ENCODE measurements at regions not wholly inside any gene's neighbourhood (a gene's known extent, or its start where the extent isn't known, plus 50 kb on each side); places are given as distances from the start of the nearest gene placed in this dataset.
"Not testable (repeated sequence)": the region's sequence is repeated elsewhere in the genome, so short reads cannot be mapped to it uniquely, and the experiment has no call there.

DNA sequence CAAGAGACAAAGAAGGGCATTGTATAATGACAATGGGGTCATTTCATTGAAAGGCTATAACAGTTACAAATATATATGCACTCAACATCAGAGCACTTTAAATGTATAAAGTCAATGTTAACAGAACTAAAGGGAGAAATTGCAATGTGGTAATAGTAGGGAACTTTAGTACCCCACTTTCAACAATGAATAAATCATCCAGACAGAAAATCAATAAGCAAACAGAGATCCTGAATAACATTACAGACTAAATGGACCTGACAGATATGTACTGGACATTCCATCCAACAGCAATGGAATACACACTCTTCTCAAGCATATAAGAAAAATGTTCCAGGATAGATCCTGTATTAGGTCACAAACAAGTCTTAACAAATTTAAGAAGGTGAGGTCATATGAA lies 90.5 kb upstream of the ALKAL2 start:
- DNase-seq (ENCODE audit: low read depth in 2 of 2): no peak

DNA sequence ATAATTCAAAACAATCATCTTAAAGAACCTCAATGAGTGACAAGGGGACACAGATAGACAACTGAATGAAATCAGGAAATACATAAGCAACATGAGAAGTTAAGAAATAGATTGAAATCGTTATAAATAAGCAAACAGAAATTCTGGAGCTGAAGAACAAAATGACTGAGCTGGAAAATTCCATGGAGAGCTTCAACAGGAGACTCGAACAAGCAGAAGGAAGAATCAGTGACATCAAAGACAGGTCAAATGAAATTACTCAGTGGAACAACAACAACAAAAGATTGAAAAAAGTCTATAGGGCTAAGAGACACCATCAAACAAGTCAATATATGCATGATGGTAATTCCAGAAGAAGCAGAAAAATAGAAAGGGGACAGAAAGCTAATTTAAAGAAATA lies 89.5 kb upstream of the ALKAL2 start:
- no peak for DNase-seq (ENCODE audit: low read depth in 2 of 2)

DNA sequence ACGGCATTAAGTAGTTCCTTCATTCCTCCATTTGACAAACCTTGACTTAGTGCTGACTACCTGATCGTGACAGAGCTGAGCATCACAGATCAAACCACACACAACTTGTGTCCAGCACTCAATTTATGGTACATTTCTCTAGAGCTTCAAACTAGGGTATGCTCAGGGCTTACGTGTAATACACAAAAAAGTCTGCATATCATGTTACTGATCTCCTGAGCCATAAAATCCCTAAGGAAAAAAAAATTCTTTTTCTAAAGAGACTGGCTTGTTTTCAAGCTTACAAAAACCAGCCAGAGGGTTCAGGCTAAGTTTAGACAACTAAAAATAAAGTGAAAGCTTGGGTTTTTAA lies 88.0 kb upstream of the ALKAL2 start:
- no peak for DNase-seq (ENCODE audit: low read depth in 2 of 2)

DNA sequence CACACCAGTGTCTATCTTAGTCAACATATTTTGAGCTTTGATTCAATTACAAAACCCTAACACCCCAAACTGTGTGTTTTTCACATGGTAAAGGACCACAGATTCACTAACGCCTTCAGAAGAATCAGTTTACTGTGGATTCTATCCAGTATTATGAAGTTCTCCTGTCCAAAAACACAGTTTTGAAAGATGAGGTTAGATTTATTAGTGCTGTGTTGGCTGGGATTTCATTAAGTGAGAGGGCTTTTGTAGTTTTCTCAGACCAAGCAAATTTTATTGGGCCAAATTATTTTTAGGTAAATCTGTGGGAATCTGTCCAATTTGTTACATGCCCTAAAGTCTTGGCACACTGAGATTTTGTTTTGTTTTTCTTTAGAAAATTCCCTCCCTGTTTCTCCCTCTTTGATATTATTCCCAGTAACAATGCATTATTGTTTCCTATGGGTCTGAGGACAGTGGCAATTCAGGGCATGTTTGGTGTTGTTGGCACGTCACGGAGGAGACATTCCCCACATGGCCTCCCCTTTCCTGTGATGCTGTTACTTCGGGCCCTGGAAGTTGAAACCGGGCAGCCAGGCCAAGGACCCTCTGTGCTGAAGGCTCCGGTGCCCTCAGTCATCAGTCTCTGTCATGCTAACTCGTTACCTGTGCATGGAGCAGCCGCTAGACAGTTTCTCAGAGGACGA lies 87.5 kb upstream of the ALKAL2 start:
- DNase-seq (ENCODE audit: low read depth in 2 of 2): no peak

DNA sequence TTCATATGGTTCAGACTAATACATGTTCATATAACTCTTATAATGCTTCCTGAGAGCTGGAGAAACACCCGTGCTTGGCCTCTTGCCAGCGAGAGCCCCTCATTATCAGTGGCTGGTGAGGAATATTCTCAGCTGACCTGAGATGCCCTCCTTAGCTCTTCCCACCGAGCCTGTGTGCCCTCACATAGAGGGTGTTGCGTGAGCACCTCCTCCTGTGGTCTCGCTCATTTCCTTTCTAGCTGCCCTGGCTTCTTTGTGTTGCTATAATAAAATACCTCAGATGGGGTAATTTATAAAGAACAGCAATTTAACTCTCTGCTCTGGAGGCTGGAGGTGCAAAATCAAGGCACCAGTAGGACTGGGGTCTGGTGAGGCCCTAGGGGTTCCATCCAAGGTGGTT lies 80.5 kb upstream of the ALKAL2 start:
- DNase-seq (ENCODE audit: low read depth in 2 of 2): no peak

DNA sequence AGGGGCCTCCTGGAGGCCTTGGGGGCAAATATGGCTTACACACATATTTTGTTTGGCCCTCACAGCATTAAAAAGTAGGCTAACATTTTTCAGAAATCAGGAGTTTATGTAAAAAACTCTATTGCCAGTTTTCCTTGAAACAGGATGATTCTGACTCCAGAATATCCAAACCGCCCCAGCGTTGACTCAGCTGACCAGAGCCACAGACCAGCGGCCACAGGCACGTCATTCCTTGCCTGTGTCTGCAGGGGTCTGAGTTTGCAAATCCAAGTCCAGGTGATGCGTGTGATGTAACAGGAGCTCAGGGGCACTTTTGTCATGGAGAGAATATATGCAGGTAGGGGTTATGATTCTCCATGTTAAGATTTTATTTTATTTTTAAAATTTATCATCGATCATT lies 79.4 kb upstream of the ALKAL2 start:
- no peak for DNase-seq (ENCODE audit: low read depth in 2 of 2)

DNA sequence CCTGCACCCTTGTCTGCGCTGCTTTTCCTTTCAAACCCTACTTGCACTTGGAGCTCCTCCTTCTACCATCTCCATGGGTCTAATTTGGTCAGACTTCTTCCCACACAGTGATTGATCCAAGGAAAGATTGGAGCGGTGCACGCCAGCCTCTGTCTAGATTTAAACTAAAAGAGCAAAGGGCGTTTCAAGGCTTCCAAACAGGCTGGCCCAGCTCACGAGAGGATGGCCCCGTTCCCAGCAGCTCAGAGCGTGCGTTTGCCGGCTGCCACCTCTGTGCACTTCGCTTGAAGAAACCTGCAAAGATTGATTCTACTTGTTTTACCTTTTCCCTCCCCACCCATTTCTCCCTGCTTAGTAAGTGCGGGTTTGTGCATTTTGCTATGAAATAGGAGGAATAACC lies 78.8 kb upstream of the ALKAL2 start:
- DNase-seq (ENCODE audit: low read depth in 2 of 2): no peak

DNA sequence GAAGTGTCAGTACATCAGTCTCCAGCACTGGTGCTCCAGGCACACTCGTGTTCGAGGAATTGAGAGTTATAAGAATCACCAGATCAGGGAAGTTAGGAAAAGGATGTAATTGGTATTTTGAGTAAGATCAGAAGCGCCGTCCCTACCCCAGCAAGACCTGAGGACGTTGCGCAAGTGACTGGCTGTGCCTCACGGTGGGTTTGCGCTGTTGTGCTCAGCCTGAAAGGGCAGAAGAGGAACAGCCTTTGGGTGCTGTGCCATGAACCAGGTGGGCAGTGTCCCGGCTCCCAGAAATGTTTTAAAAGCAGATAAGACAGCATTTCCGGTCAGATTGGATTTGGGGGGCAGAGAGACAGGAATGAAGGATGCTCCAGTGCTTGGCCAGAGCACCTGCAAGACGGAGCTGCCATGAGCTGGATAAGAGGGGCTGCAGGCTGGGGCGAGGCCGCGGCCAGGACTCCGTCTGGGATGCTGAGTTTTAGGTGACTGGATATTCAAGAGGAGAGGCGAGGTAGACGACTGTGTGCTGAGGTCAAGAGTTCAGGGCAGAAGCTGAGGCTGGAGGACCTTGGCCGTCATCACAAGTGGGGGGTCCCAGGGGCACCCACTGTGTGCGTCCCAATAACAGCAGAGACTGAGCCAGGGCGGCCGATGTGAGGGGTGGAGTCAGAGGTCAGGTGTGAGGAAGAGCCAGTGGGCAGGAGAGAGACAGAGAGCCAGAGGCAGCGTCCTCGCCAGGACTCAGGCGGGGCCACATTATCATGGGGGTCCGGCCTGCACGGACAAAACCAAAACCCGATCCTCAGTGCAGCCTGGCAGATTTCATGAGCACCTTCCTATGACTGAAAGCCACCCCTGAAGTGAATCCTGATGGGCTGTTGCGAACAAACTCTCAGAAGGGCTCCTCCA lies 77.7 kb upstream of the ALKAL2 start:
- no peak for DNase-seq (ENCODE audit: low read depth in 2 of 2)

DNA sequence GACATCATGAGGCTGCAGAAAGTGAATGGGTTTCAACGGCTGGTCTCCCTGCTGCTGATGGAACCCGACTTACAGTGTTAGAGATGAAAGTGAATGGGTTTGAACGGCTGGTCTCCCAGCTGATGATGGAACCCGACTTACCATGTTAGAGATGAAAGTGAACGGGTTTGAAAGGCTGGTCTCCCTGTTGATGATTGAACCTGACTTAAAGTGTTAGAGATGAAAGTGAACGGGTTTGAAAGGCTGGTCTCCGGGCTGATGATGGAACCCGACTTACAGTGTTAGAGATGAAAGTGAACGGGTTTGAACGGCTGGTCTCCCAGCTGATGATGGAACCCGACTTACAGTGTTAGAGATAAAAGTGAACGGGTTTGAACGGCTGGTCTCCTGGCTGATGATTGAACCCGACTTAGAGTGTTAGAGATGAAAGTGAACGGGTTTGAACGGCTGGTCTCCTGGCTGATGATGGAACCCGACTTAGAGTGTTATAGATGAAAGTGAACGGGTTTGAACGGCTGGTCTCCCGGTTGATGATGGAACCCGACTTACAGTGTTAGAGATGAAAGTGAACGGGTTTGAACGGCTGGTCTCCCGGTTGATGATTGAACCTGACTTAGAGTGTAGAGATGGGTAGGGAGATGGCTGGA lies 76.1 kb upstream of the ALKAL2 start:
- DNase-seq (ENCODE audit: low read depth in 2 of 2): no peak

DNA sequence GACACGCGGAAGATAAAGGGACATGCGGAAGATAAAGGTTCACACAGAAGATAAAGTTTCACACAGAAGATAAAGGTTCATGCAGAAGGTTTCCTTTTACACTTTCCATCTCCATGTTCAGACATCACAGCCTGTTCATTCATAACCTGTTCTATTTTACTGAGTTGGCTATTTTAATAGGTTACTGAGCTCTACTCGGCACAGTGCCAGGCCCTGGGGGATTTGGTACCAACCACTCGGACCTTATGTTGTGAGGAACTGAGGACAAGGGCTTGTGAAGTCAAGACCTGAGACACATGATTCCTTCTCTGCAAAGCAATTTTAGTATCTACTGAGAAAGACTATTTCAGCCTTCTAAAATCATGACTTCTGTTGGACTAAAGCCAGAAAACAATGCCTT lies 75.0 kb upstream of the ALKAL2 start:
- no peak for DNase-seq (ENCODE audit: low read depth in 2 of 2)

DNA sequence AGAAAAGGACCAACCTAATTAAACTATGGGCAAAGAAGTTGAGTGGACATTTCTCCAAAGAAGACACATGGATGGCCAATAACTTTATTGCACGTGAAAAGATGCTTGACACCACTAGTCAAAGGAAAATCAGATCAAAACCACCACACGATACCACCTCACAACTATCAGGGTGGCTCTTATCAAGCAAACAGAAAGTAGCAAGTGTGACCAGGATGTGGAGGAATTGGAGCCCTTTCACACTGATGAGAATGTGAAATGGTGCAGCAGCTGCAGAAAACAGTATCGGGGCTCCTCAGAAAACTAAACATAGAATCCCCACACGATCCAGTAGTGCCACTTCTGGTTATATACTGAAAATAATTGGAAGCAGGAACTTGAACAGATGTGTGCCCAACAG lies 72.2 kb upstream of the ALKAL2 start:
- DNase-seq (ENCODE audit: low read depth in 2 of 2): no peak

DNA sequence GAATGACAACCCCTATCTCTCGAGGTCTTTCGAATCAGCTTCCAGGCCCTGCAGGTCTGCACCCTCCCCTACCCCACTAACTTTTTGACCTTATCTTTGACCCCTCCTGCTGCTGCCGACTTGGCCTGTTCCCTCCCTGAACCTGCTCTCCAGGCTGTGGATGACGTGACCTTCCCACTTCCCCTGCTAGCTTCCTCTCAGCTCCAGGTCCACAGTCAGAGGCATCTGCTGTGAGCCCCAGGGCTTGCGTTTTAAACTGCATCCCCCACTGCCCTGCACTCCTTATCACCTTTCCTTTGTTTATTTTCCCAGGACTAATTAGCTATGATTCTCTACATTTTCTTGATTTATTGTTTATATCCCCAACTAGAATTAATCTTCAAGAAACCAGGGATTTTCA lies 71.2 kb upstream of the ALKAL2 start:
- DNase-seq (ENCODE audit: low read depth in 2 of 2): no peak

DNA sequence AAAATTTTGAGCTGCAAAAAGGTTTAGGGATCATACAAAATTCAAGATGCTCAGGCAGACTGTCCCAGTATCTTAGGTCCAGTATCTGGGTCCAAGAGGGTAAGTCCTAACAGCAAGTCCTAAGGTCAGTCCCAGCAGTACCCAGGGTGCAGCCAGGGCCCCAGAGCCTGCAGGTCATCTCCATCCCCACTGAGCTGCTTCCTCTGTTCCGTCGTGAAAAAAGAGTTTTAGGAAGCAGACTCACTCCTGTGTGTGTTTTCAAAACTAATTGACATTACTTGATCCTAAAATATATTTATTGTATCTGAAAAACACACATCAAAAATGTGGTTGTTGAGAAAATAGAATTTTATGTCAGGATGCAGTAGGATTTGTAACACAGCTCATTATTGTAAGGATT lies 69.9 kb upstream of the ALKAL2 start:
- no peak for DNase-seq (ENCODE audit: low read depth in 2 of 2)

DNA sequence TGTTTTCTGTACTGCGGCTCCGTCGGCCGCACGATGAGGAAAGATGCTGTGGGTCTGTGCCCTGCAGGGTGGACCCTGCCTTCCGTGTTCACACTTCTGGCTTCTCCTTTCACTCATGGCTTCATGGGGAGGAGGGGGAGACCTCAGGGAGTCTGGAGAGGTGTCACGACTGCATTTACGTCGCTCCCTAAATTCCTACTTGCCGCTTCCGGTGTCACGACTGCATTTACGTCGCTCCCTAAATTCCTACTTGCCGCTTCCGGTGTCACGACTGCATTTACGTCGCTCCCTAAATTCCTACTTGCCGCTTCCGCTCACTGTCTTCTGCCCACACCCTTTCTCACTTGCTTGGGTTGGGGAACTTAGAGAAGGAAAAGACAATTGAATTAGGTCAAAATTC lies 68.4 kb upstream of the ALKAL2 start:
- not testable (repeated sequence) for DNase-seq (ENCODE audit: low read depth in 2 of 2)

DNA sequence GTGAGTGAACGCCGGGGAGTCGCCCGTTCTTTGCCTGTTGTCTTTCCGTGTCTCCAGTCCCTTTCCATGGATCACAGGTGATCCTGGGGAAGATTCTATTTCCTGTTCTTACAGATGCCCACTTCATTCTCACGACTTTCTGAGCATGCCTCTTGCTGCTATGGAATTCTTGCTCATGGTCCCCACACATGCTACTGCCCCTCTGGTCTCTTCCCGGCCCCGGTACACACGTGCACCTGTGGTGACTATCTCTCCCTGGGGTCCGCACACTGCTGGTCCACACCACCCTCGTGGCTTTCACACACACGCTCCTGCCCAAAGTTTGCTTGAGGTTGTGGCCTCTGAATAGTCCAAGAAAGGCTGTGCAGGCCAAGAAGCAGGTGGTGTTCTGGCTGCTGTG lies 67.9 kb upstream of the ALKAL2 start:
- DNase-seq (ENCODE audit: low read depth in 2 of 2): no peak

DNA sequence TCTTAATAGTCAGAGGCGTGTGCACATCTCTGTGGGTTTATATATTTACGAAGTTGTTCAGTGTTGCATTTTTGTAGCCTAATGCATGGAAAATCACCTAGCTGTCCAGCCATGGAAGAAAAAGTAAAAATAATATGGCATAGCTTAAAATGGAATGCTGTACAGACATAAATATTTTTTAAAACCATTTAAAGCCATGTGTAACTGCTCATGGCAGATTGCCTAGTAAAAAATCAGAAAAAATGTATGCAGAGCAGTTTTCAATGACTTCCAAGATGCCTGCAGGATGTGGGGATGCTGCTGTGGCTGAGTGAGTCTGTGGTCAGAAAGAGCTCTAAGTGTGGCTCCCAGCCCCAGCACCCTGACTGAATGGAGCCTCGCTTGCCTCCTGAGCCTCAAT lies 64.8 kb upstream of the ALKAL2 start:
- no peak for DNase-seq (ENCODE audit: low read depth in 2 of 2)

DNA sequence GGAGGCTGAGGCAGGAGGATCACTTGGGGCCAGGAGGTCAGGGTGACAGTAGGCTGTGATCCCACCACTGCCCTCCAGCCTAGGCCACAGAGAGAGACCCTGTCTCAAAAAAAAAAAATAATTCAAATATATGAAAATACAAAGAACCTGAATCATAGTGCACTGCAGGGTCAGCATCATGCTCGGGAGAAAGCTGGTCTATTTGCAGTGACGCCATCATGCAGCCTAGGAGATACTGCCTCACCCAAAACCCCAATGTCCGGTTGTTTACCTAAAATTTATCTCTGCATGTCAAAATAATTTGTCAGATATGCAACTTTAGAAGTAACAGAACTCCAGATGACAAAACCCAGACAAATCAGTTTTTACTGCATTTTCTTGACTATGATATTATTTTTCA lies 61.5 kb upstream of the ALKAL2 start:
- DNase-seq (ENCODE audit: low read depth in 2 of 2): no peak

DNA sequence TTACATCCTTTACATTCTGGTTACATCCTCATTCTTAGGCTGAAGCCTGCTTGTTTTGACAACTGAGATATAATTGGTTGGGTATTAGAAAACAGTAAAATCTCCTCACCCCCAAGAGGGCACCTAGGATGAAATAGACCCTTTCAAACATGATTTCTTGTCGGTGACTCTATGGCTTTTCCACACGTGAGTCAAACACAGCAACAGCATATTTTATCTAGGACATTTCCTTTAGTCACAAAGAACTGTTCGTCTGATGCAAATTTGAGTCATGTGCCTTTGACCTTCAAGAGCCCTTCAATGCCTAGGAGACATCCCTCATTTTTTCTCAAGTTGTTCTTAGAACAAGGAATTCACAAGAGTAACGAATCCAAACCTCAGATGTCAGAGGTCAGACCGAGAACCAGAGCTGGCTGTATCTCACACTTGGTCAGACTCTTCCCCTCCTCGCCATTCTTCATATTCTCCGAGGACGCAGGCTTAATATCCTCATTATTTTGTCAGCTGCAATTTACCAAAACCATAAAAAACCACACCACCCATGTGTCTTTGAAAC lies 60.5 kb upstream of the ALKAL2 start:
- no peak for DNase-seq (ENCODE audit: low read depth in 2 of 2)

DNA sequence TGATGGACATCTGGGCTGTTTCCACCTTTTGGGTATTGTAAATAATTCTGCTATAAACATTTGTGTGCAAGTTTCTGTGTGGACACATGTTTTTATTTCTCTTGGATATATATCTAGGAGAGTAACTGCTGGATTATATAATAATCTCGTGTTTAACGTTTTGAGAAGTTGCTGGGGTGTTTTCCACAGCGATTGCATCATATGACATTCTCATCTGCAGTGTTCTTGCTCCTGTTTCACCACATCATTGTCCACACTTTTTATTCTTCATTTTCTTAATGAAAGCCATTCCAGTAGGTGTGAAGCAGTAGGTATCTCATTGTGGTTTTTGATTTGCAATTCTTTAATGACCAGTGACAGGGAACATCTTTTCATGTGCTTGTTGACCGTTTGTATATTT lies 56.9 kb upstream of the ALKAL2 start:
- no peak for DNase-seq (ENCODE audit: low read depth in 2 of 2)

DNA sequence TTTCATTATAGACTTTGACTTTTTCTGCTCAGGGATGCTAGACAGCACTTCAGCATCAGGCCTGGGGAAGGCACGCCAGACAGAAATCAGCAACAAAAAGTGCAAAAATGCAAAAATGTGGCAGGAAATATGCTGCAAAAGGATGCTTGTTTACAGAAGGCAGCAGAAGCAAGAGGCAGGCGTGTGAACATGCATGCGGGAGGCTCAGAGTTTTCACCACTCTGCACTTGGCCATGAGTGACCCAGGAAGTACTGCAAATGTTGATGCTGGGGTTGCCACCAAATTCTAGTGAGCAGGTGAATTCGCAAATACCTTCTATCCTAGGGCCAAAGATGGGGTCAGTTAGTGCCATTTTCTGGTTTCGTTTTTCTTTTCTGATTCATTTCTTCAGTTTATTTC lies 55.5 kb upstream of the ALKAL2 start:
- no peak for DNase-seq (ENCODE audit: low read depth in 2 of 2)

DNA sequence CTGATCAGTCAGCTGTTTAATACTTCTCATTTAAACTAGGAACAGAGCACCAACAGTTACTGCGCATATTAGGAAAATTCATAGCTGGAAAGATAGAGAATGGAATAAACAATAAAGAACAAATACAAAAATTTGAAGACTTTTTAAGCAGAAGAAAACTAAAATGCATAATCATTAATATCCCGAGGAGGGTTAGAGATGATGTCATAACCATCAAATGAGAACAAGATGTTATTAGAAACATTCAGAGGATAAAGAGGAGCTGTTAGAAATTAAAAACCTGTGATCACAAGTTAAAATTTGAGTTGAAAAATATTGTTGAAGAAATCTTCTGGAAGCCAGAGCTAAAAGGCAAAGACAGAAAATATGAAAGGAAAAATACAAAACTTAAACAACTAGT lies 54.0 kb upstream of the ALKAL2 start:
- DNase-seq (ENCODE audit: low read depth in 2 of 2): no peak

DNA sequence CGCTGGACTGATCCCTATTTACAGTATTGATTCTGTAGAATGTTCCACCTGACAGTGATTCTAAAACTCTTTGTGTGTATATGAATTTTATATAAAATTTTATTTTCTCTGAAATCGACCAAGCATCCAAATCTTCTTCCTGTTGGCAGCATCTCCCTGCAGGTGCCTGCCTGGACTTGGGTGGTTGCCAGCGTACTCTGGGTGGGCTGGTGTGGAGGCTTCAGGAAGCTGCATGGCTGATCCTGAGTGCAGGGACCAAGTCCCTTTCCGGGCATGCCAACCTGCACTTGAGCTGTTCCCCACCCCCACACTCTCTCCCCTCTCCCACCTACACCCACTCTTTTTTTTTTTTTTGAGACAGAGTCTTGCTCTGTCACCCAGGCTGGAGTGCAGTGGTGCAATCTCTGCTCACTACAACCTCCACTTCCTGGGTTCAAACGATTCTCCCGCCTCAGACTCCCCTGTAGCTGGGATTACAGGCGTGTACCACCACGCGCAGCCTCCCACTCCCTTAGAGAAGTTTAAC lies 53.2 kb upstream of the ALKAL2 start:
- no peak for DNase-seq (ENCODE audit: low read depth in 2 of 2)
